Uterus (tissue), 3 donors: ENCODE measurements at regions not wholly inside any gene's neighbourhood (a gene's known extent, or its start where the extent isn't known, plus 50 kb on each side); places are given as distances from the start of the nearest gene placed in this dataset.

Experiments used
- DNase-seq, 2 donors: peaks; one replicate each; pipeline ENCODE4 v3.0.0-alpha.2; 2019 to 2020
- H3K27ac ChIP-seq, 2 donors: fragments of 200-600 bp; sonication (generic); 1 replicate in 1 of 2; 2 replicates in 1 of 2; pipeline ENCODE4 v1.5.1; 2016 to 2018
- H3K27me3 ChIP-seq, 2 donors: fragments of 200-600 bp; sonication (generic); one replicate each; pipeline ENCODE4 v1.5.1; 2018 to 2019; ENCODE audit warnings: control low read depth in 1 of 2
- H3K36me3 ChIP-seq, 2 donors: fragments of 200-600 bp; sonication (generic); one replicate each; pipeline ENCODE4 v1.5.1; 2019; ENCODE audit warnings: control low read depth in 1 of 2
- H3K4me1 ChIP-seq, 2 donors: fragments of 200-600 bp; sonication (generic); one replicate each; pipeline ENCODE4 v1.5.1; 2018 to 2019; ENCODE audit warnings: control low read depth in 1 of 2
- H3K4me3 ChIP-seq, 2 donors: fragments of 200-600 bp; sonication (generic); 1 replicate in 1 of 2; 2 replicates in 1 of 2; pipeline ENCODE4 v1.5.1; 2018 to 2019; ENCODE audit warnings: mild to moderate bottlenecking in 1 of 2
- H3K9me3 ChIP-seq, 2 donors: fragments of 200-600 bp; sonication (generic); one replicate each; pipeline ENCODE4 v1.5.1; 2019; ENCODE audit warnings: control low read depth in 1 of 2
- POLR2A ChIP-seq, 2 donors: fragments of 450-650 bp; IDR thresholded peaks; one replicate each; pipeline ENCODE4 v1.6.1; 2016; ENCODE audit warnings: antibody characterized with exemption in 2 of 2, mild to moderate bottlenecking in 1 of 2, moderate library complexity in 1 of 2
- intact Hi-C: fragments of 100-400 bp; cut with DNase I; formaldehyde crosslinking; loops from one replicate; pipeline ENCODE4 v1.15.1; 2023; ENCODE audit warnings: low total_unique reads
- TF ChIP-seq, protein P1 (sequence below), 4 experiments: fragments of 200-600 bp in 2 of 4; fragments of 450-650 bp in 2 of 4; sonication (generic) in 2 of 4; IDR thresholded peaks; one replicate each; pipeline ENCODE4 v1.5.1; 2016 to 2019; ENCODE audit warnings: antibody characterized with exemption in 4 of 4, mild to moderate bottlenecking in 2 of 4, moderate library complexity in 1 of 4
- donor health status: DM: yes; HTN: yes; CAD: no.

DNA sequence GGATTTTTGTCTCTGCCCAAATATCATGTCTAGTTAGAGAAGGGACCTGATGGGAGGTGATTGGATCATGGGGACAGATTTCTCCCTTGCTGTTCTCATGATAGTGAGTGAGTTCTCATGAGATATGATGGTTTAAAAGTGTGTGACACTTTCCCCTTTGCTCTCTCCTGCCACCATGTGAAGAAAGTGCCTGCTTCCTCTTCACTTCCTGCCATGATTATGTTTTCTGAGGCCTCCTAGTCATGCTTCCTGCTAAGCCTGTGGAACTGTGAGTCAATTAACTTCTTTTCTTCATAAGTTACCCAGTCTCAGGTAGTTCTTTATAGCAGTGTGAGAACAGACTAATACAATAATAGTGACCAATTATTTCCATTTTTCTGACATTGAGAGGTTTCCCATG lies 167.3 kb upstream of the CYRIA start:
- intact Hi-C loops: no loop called here
- no peaks in the 10 kb centered on the region for H3K4me1 ChIP-seq
- H3K36me3 ChIP-seq: no peaks in the 10 kb centered on the region
- no peak for TF ChIP-seq POLR2A (IDR thresholded peaks at IDR 0.05)
- TF ChIP-seq, protein P1, sequence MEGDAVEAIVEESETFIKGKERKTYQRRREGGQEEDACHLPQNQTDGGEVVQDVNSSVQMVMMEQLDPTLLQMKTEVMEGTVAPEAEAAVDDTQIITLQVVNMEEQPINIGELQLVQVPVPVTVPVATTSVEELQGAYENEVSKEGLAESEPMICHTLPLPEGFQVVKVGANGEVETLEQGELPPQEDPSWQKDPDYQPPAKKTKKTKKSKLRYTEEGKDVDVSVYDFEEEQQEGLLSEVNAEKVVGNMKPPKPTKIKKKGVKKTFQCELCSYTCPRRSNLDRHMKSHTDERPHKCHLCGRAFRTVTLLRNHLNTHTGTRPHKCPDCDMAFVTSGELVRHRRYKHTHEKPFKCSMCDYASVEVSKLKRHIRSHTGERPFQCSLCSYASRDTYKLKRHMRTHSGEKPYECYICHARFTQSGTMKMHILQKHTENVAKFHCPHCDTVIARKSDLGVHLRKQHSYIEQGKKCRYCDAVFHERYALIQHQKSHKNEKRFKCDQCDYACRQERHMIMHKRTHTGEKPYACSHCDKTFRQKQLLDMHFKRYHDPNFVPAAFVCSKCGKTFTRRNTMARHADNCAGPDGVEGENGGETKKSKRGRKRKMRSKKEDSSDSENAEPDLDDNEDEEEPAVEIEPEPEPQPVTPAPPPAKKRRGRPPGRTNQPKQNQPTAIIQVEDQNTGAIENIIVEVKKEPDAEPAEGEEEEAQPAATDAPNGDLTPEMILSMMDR (IDR thresholded peaks at IDR 0.05): no peak
- no peaks in the 10 kb centered on the region for H3K27me3 ChIP-seq
- no peak overlapping the region for H3K4me3 ChIP-seq
- H3K9me3 ChIP-seq: no peaks in the 10 kb centered on the region
- DNase-seq: no peak
- H3K27ac ChIP-seq: no peak overlapping the region

DNA sequence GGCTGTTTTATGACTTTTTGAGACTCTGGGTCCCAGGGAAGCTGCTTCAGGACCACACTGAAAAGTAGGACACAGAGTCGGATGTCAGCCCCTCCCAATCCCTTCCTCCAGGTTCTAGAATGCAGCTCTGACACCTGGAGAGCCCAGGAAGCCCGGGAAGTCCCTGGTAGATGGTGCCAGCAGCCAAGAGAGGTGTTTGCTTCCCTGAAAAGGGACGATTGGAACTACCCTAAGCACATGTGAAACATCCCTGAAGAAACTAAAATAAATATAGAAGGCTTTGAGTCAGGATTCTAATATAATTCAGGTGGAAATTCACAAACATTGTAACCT lies 163.2 kb upstream of the CYRIA start:
- intact Hi-C loops: no loop called here
- no peaks in the 10 kb centered on the region for H3K36me3 ChIP-seq
- H3K4me1 ChIP-seq: no peaks in the 10 kb centered on the region
- no peak for DNase-seq
- no peaks in the 10 kb centered on the region for H3K27me3 ChIP-seq
- no peaks in the 10 kb centered on the region for H3K9me3 ChIP-seq
- no peak overlapping the region for H3K27ac ChIP-seq
- TF ChIP-seq POLR2A (IDR thresholded peaks at IDR 0.05): no peak
- TF ChIP-seq, protein P1 (IDR thresholded peaks at IDR 0.05): no peak
- H3K4me3 ChIP-seq: no peak overlapping the region

DNA sequence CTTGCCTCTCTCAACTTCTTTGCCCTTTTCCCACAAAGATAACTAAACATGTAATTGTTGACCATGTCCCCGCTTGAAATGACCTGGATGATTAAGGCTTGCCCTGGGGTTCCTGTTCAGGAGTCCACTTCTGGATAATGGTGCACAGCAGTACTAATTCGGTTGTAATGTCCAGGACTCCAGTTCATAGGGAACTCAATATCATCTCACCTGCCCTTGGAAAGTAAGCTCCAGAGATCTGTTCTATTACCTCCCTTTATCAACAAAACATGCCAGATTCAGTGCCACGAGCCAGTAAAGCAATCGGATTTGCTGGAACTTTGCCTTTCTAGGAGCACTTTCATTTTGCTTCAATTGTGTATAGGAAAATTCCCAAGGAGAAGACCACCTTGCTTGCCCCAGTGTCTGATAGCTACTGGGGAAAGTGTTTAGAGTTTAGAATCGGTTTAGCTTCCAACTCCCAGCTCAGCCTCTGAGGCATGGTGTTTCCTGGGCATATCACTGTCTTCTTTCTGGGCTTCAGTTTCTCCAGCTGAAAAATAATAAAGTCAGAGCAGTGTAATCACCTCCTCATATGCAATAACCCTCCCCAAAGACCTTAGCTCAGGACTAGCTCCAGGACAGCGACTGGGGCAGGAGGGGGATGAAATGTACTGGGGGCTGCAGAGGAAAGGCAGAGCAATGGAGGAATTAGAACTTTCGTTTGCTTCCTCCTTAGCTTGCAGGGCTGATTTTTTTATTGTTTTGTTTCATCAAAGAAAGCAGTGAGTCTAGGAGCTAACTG lies 162.6 kb upstream of the CYRIA start:
- DNase-seq: no peak
- intact Hi-C loops: no loop called here
- Histone ChIP-seq H3K36me3 (no peaks in the 10 kb centered on the region), H3K4me1 (no peaks in the 10 kb centered on the region), H3K9me3 (no peaks in the 10 kb centered on the region), H3K27me3 (no peaks in the 10 kb centered on the region), H3K4me3 (no peak overlapping the region), H3K27ac (no peak overlapping the region)
- no peak for TF ChIP-seq POLR2A (IDR thresholded peaks at IDR 0.05)
- TF ChIP-seq, protein P1 (IDR thresholded peaks at IDR 0.05): no peak

DNA sequence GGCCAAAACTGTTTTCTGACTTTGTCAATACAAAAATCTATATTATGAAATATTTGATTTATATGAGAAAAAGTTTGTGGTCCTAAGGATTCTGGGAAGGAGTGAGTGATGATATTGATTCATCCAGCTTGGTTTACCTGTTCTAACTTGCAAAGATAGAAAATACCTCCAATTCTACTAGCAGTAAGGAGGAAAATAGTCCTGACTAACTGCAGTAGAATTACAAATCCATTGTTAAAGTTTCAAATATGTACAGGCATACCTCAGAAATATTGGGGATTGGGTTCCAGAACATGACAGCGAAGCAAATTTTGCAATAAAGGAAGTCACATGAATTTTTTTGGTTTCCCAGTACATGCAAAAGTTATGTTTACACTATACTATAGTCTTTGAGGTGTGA lies 158.8 kb upstream of the CYRIA start:
- TF ChIP-seq POLR2A (IDR thresholded peaks at IDR 0.05): no peak
- TF ChIP-seq, protein P1 (IDR thresholded peaks at IDR 0.05): no peak
- Histone ChIP-seq H3K4me1 (no peaks in the 10 kb centered on the region), H3K27ac (no peak overlapping the region), H3K4me3 (no peak overlapping the region), H3K9me3 (no peaks in the 10 kb centered on the region), H3K27me3 (no peaks in the 10 kb centered on the region), H3K36me3 (no peaks in the 10 kb centered on the region)
- DNase-seq: no peak
- intact Hi-C loops: no loop called here

DNA sequence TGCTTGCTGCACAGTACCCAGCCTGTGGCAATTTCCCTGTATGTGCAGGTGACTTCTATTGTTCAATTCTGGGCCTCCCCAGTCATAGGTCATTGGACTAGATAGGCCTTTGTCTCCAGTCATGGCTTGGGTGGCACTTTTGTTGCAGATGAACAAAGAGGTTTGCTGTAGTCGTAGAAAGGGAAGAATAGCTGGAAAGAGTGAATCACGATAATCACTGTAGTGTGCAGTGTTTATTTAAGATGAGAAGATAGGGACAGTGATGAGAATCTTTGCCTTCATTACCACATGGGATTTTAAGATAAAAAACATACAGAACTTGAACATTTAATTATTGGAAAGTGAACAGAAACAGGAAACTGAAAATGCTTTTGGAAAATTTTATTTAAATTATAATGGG lies 156.1 kb upstream of the CYRIA start:
- intact Hi-C loops: no loop called here
- H3K4me1 ChIP-seq: no peaks in the 10 kb centered on the region
- no peaks in the 10 kb centered on the region for H3K9me3 ChIP-seq
- H3K4me3 ChIP-seq: no peak overlapping the region
- no peak overlapping the region for H3K27ac ChIP-seq
- TF ChIP-seq, protein P1 (IDR thresholded peaks at IDR 0.05): no peak
- no peak for TF ChIP-seq POLR2A (IDR thresholded peaks at IDR 0.05)
- H3K27me3 ChIP-seq: no peaks in the 10 kb centered on the region
- no peak for DNase-seq
- H3K36me3 ChIP-seq: no peaks in the 10 kb centered on the region
